ENCODE measurements at regions not wholly inside any gene's neighbourhood (a gene's known extent, or its start where the extent isn't known, plus 50 kb on each side); places are given as distances from the start of the nearest gene placed in this dataset.
A peak's percentile ranks its signal among the peaks of the same experiment; 100 is the strongest.
"Not testable (repeated sequence)": the region's sequence is repeated elsewhere in the genome, so short reads cannot be mapped to it uniquely, and the experiment has no call there.

DNA sequence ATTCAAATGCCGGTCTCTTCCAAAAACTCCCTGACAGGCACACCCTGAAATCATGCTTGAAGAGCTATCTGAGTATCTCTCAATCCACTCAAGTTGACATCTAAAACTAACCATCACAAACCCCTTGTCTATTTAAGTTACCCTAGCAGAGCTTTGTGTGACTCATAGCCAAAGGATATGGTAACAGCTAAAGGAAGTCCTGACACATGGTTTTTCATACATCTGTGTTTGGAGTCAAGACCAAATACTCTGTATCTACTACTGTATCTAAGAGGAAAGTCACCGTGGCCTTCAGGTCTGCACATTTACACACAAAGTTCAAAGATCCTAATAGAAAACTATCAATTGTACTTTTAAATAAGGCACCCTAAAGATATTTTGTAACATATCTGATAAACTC is 239.6 kb upstream of the VCX start:
- Mint-ChIP-seq H3K4me1 (ENCODE audit: insufficient read depth, unreplicated experiment) (no peaks in the 10 kb centered on the region), H3K4me3 (ENCODE audit: unreplicated experiment) (no peak overlapping the region), H3K27me3 (ENCODE audit: insufficient read depth, unreplicated experiment) (no peaks in the 10 kb centered on the region), H3K9me3 (ENCODE audit: unreplicated experiment) (peaks cover 17% of the 10 kb centered on the region), H3K36me3 (ENCODE audit: insufficient read depth, unreplicated experiment) (no peaks in the 10 kb centered on the region), H3K27ac (ENCODE audit: low read depth, unreplicated experiment) (no peak overlapping the region)
- BruUV-seq (replicated peaks): no TSS peak
- CTCF ChIA-PET: no interaction called here
- no peak for TF ChIP-seq CTCF (IDR thresholded peaks at IDR 0.05; ENCODE audit: unreplicated experiment)
- intact Hi-C loops (cut with micrococcal nuclease): no loop called here
- no peak for DNase-seq (ENCODE audit: unreplicated experiment)
- POLR2A ChIA-PET: no interaction called here

GRCh38 chrX:7596822-7597221 is 246.1 kb upstream of the VCX start:
- H3K9me3 Mint-ChIP-seq (ENCODE audit: unreplicated experiment): peaks cover 5% of the 10 kb centered on the region
- BruUV-seq (replicated peaks): no TSS peak
- H3K27ac Mint-ChIP-seq (ENCODE audit: low read depth, unreplicated experiment): no peak overlapping the region
- no peak for TF ChIP-seq CTCF (IDR thresholded peaks at IDR 0.05; ENCODE audit: unreplicated experiment)
- DNase-seq (ENCODE audit: unreplicated experiment): no peak
- no peaks in the 10 kb centered on the region for H3K4me1 Mint-ChIP-seq (ENCODE audit: insufficient read depth, unreplicated experiment)
- intact Hi-C loops (cut with micrococcal nuclease): no loop called here
- H3K4me3 Mint-ChIP-seq (ENCODE audit: unreplicated experiment): no peak overlapping the region
- POLR2A ChIA-PET: no interaction called here
- no peaks in the 10 kb centered on the region for H3K27me3 Mint-ChIP-seq (ENCODE audit: insufficient read depth, unreplicated experiment)
- CTCF ChIA-PET: no interaction called here
- H3K36me3 Mint-ChIP-seq (ENCODE audit: insufficient read depth, unreplicated experiment): no peaks in the 10 kb centered on the region

DNA sequence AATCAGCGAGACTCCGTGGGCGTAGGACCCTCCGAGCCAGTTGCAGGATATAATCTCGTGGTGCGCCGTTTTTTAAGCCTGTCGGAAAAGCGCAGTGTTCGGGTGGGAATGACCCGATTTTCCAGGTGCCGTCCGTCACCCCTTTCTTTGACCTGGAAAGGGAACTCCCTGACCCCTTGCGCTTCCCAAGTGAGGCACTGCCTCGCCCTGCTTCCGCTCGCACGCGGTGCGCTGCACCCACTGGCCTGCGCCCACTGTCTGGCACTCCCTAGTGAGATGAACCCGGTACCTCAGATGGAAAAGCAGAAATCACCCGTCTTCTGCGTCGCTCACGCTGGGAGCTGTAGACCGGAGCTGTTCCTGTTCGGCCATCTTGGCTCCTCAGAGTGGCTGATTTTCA is 249.6 kb upstream of the VCX start:
- BruUV-seq (replicated peaks); H3K36me3 Mint-ChIP-seq (ENCODE audit: insufficient read depth, unreplicated experiment); intact Hi-C loops (cut with micrococcal nuclease); DNase-seq (ENCODE audit: unreplicated experiment); H3K9me3 Mint-ChIP-seq (ENCODE audit: unreplicated experiment); H3K4me1 Mint-ChIP-seq (ENCODE audit: insufficient read depth, unreplicated experiment); H3K27ac Mint-ChIP-seq (ENCODE audit: low read depth, unreplicated experiment); H3K4me3 Mint-ChIP-seq (ENCODE audit: unreplicated experiment); H3K27me3 Mint-ChIP-seq (ENCODE audit: insufficient read depth, unreplicated experiment); POLR2A ChIA-PET: not testable (repeated sequence)
- CTCF ChIA-PET: interaction anchor here (0.6 kb wide), 1 partner anchor 197 kb away, joined by 3 read pairs; no protein-coding TSS in a partner anchor

GRCh38 chrX:7586126-7586525 is 256.8 kb upstream of the VCX start:
- CTCF ChIA-PET: interaction anchor here (0.6 to 2.5 kb wide), 5 partner anchors 322 to 453 kb away, joined by 3 to 11 read pairs (median 5); no protein-coding TSS in a partner anchor
- no peak overlapping the region for H3K27ac Mint-ChIP-seq (ENCODE audit: low read depth, unreplicated experiment)
- H3K9me3 Mint-ChIP-seq (ENCODE audit: unreplicated experiment): no peaks in the 10 kb centered on the region
- H3K4me3 Mint-ChIP-seq (ENCODE audit: unreplicated experiment): no peak overlapping the region
- POLR2A ChIA-PET: interaction anchor here (1.4 kb wide), 1 partner anchor 454 kb away, joined by 5 read pairs; no protein-coding TSS in a partner anchor
- DNase-seq (ENCODE audit: unreplicated experiment): peak; percentile 54
- TF ChIP-seq CTCF (IDR thresholded peaks at IDR 0.05; ENCODE audit: unreplicated experiment): peak; percentile 65
- H3K27me3 Mint-ChIP-seq (ENCODE audit: insufficient read depth, unreplicated experiment): no peaks in the 10 kb centered on the region
- H3K36me3 Mint-ChIP-seq (ENCODE audit: insufficient read depth, unreplicated experiment): no peaks in the 10 kb centered on the region
- intact Hi-C loops (cut with micrococcal nuclease): loop anchor here (1.0 kb wide), 5 partner anchors 352 to 517 kb away; no protein-coding TSS in a partner anchor
- no peaks in the 10 kb centered on the region for H3K4me1 Mint-ChIP-seq (ENCODE audit: insufficient read depth, unreplicated experiment)
- BruUV-seq (replicated peaks): no TSS peak

DNA sequence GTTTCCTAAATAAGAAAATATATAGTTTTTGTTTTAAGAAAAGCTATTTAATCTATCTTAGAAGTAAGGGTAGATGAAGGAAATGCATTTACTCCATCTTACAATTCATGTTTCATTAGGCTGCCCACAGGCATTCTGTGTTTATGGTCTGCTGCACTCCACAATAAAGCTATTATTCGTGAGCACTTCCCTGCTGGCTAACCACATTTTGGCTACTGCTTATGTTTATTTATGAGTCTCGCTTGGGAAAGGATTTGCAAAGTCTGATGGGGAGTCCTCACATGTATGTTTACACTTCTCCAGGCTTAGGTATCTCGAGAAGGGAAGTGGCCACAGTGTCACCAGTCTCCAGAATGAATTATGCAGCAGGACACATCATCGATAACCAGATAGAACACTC is 260.8 kb upstream of the VCX start:
- Mint-ChIP-seq H3K36me3 (ENCODE audit: insufficient read depth, unreplicated experiment) (no peaks in the 10 kb centered on the region), H3K27me3 (ENCODE audit: insufficient read depth, unreplicated experiment) (peaks cover 13% of the 10 kb centered on the region), H3K9me3 (ENCODE audit: unreplicated experiment) (no peaks in the 10 kb centered on the region), H3K27ac (ENCODE audit: low read depth, unreplicated experiment) (no peak overlapping the region), H3K4me3 (ENCODE audit: unreplicated experiment) (no peak overlapping the region), H3K4me1 (ENCODE audit: insufficient read depth, unreplicated experiment) (no peaks in the 10 kb centered on the region)
- DNase-seq (ENCODE audit: unreplicated experiment): no peak
- POLR2A ChIA-PET: interaction anchor here (0.6 to 0.8 kb wide), 2 partner anchors 32 to 500 kb away, joined by 3 to 6 read pairs; no protein-coding TSS in a partner anchor
- CTCF ChIA-PET: interaction anchor here (1.3 kb wide), 1 partner anchor 329 kb away, joined by 4 read pairs; no protein-coding TSS in a partner anchor
- no TSS peak for BruUV-seq (replicated peaks)
- intact Hi-C loops (cut with micrococcal nuclease): no loop called here
- TF ChIP-seq CTCF (IDR thresholded peaks at IDR 0.05; ENCODE audit: unreplicated experiment): no peak

Measured in MCF 10A (cell line).